ENCODE measurements at regions not wholly inside any gene's neighbourhood (a gene's known extent, or its start where the extent isn't known, plus 50 kb on each side); places are given as distances from the start of the nearest gene placed in this dataset.

GRCh38 chr4:60822986-60823385, 377.1 kb upstream of the ADGRL3 start:
- H3K4me3 ChIP-seq (ENCODE audit: low read depth, low read length), result no peak overlapping the region
- POLR2A ChIA-PET, result no interaction called here
- H3K27me3 ChIP-seq (ENCODE audit: control insufficient read depth, insufficient read depth, low read length), result no peaks in the 10 kb centered on the region; the same call in 1 of the 2 replicates
- H3K36me3 ChIP-seq (ENCODE audit: control insufficient read depth, insufficient read depth, low read length), result no peaks in the 10 kb centered on the region
- CTCF ChIA-PET, result no interaction called here
- no peak for DNase-seq (ENCODE audit: low read depth)
- TF ChIP-seq CTCF (IDR thresholded peaks at IDR 0.05; ENCODE audit: insufficient read depth, low read depth, low read length), result no peak

- Histone ChIP-seq H3K27me3 (ENCODE audit: control insufficient read depth, insufficient read depth, low read length) (no peaks in the 10 kb centered on the region), H3K4me3 (ENCODE audit: low read depth, low read length) (no peak overlapping the region), H3K36me3 (ENCODE audit: control insufficient read depth, insufficient read depth, low read length) (no peaks in the 10 kb centered on the region)
- ChIA-PET CTCF (interaction anchor here (0.6 to 1.2 kb wide), 2 partner anchors 10 to 912 kb away, joined by 3 read pairs; no protein-coding TSS in a partner anchor), POLR2A (no interaction called here)
- TF ChIP-seq CTCF (IDR thresholded peaks at IDR 0.05; ENCODE audit: insufficient read depth, low read depth, low read length), result no peak
- DNase-seq (ENCODE audit: low read depth), result no peak
Measured at GRCh38 chr4:60840020-60840419, 360.1 kb upstream of the ADGRL3 start.

- no peak for DNase-seq (ENCODE audit: low read depth)
- ChIA-PET POLR2A (no interaction called here), CTCF (no interaction called here)
- no peak for TF ChIP-seq CTCF (IDR thresholded peaks at IDR 0.05; ENCODE audit: insufficient read depth, low read depth, low read length)
- Histone ChIP-seq H3K27me3 (ENCODE audit: control insufficient read depth, insufficient read depth, low read length) (no peaks in the 10 kb centered on the region), H3K4me3 (ENCODE audit: low read depth, low read length) (no peak overlapping the region), H3K36me3 (ENCODE audit: control insufficient read depth, insufficient read depth, low read length) (no peaks in the 10 kb centered on the region)
Measured at GRCh38 chr4:60846678-60847077, 353.4 kb upstream of the ADGRL3 start.

- H3K36me3 ChIP-seq (ENCODE audit: control insufficient read depth, insufficient read depth, low read length), result no peaks in the 10 kb centered on the region
- TF ChIP-seq CTCF (IDR thresholded peaks at IDR 0.05; ENCODE audit: insufficient read depth, low read depth, low read length), result no peak
- H3K27me3 ChIP-seq (ENCODE audit: control insufficient read depth, insufficient read depth, low read length), result no peaks in the 10 kb centered on the region
- POLR2A ChIA-PET, result no interaction called here
- H3K4me3 ChIP-seq (ENCODE audit: low read depth, low read length), result no peak overlapping the region
- no peak for DNase-seq (ENCODE audit: low read depth)
- CTCF ChIA-PET, result no interaction called here
Measured at GRCh38 chr4:60847614-60848013, 352.5 kb upstream of the ADGRL3 start.

- H3K4me3 ChIP-seq (ENCODE audit: low read depth, low read length), result no peak overlapping the region
- DNase-seq (ENCODE audit: low read depth), result no peak
- CTCF ChIA-PET, result no interaction called here
- no peak for TF ChIP-seq CTCF (IDR thresholded peaks at IDR 0.05; ENCODE audit: insufficient read depth, low read depth, low read length)
- no peaks in the 10 kb centered on the region for H3K36me3 ChIP-seq (ENCODE audit: control insufficient read depth, insufficient read depth, low read length)
- POLR2A ChIA-PET, result no interaction called here
- H3K27me3 ChIP-seq (ENCODE audit: control insufficient read depth, insufficient read depth, low read length), result no peaks in the 10 kb centered on the region
Measured at GRCh38 chr4:60857130-60857753, 342.9 kb upstream of the ADGRL3 start.
